WTC11 (cell line): ENCODE measurements at regions not wholly inside any gene's neighbourhood (a gene's known extent, or its start where the extent isn't known, plus 50 kb on each side); places are given as distances from the start of the nearest gene placed in this dataset.

ENCODE experiments used
- ATAC-seq: fragments of 200-7000 bp; cut with Tn5 transposase; 2 replicates; pipeline ENCODE4 v1.10.0; 2021; ENCODE audit warnings: mild to moderate bottlenecking, moderate library complexity
- CTCF ChIA-PET: fragments of 300-600 bp; sonication (Branson Sonifier 250); formaldehyde crosslinking; loops from one replicate; lab custom pipeline; 2021; ENCODE audit warnings: antibody characterized with exemption; lab: Charles Lee
- POLR2A ChIA-PET: fragments of 350-600 bp; sonication (Branson Sonifier 250); formaldehyde crosslinking; loops from one replicate; lab custom pipeline; 2021; ENCODE audit warnings: antibody characterized with exemption; lab: Charles Lee
- DNase-seq: peaks from one replicate; pipeline ENCODE4 v3.0.0; 2021; ENCODE audit warnings: low spot score
- H3K27ac Mint-ChIP-seq: 2 replicates; pipeline ENCODE4 v1.8.0; 2021; ENCODE audit warnings: mixed read lengths
- H3K27me3 Mint-ChIP-seq: 2 replicates; pipeline ENCODE4 v1.8.0; 2021; ENCODE audit warnings: low read depth, mild to moderate bottlenecking, moderate library complexity, mixed read lengths
- H3K36me3 Mint-ChIP-seq: 2 replicates; pipeline ENCODE4 v1.8.0; 2021; ENCODE audit warnings: mixed read lengths
- H3K4me1 Mint-ChIP-seq: 2 replicates; pipeline ENCODE4 v1.8.0; 2022; ENCODE audit warnings: mixed read lengths
- H3K4me3 Mint-ChIP-seq: 2 replicates; pipeline ENCODE4 v1.8.0; 2021; ENCODE audit warnings: mild to moderate bottlenecking, moderate library complexity, mixed read lengths
- H3K9me3 Mint-ChIP-seq: 2 replicates; pipeline ENCODE4 v1.8.0; 2021; ENCODE audit warnings: mixed read lengths
- CTCF ChIP-seq: fragments of 200-600 bp; IDR thresholded peaks from 2 replicates; pipeline ENCODE4 v1.8.0; 2022; ENCODE audit warnings: antibody characterized with exemption
- E2F1 ChIP-seq: sonication (generic); formaldehyde crosslinking; IDR thresholded peaks from 2 replicates; pipeline ENCODE4 v1.8.0; 2022; ENCODE audit warnings: mild to moderate bottlenecking, missing genetic modification reagents
- E2F4 ChIP-seq: sonication (generic); formaldehyde crosslinking; IDR thresholded peaks from 2 replicates; pipeline ENCODE4 v1.8.1; 2022; ENCODE audit warnings: low read depth, mild to moderate bottlenecking, moderate library complexity, missing genetic modification reagents, borderline replicate concordance
- GRHL2 ChIP-seq: fragments of 250-450 bp; sonication (Bioruptor Pico); IDR thresholded peaks from 2 replicates; pipeline ENCODE4 v1.8.0; 2022; ENCODE audit warnings: mild to moderate bottlenecking, moderate library complexity; ENCODE audit not compliant: insufficient replicate concordance, severe bottlenecking
- HMGA2 ChIP-seq: fragments of 250-450 bp; sonication (Bioruptor Pico); IDR thresholded peaks from 2 replicates; pipeline ENCODE4 v1.4.0; 2021; ENCODE audit warnings: mild to moderate bottlenecking, moderate library complexity
- IRF1 ChIP-seq: sonication (generic); formaldehyde crosslinking; IDR thresholded peaks from 2 replicates; pipeline ENCODE4 v1.8.0; 2023; ENCODE audit warnings: missing genetic modification reagents
- MAX ChIP-seq: sonication (generic); formaldehyde crosslinking; IDR thresholded peaks from 2 replicates; pipeline ENCODE4 v1.8.0; 2022; ENCODE audit warnings: mild to moderate bottlenecking, missing genetic modification reagents
- NFYB ChIP-seq: sonication (generic); formaldehyde crosslinking; conservative IDR thresholded peaks from 2 replicates; pipeline ENCODE4 v1.8.0; 2022; ENCODE audit warnings: low read depth, missing genetic modification reagents
- NR1H2 ChIP-seq: sonication (generic); formaldehyde crosslinking; IDR thresholded peaks from 2 replicates; pipeline ENCODE4 v1.9.0; 2021; ENCODE audit warnings: mild to moderate bottlenecking, moderate library complexity, missing genetic modification reagents
- PRRX2 ChIP-seq: fragments of 250-450 bp; sonication (Bioruptor Pico); IDR thresholded peaks from 2 replicates; pipeline ENCODE4 v1.8.0; 2021; ENCODE audit warnings: mild to moderate bottlenecking
- SMAD4 ChIP-seq: sonication (generic); formaldehyde crosslinking; IDR thresholded peaks from 2 replicates; pipeline ENCODE4 v1.8.0; 2022; ENCODE audit warnings: mild to moderate bottlenecking, missing genetic modification reagents
- SOX15 ChIP-seq: fragments of 250-450 bp; sonication (Bioruptor Pico); IDR thresholded peaks from 2 replicates; pipeline ENCODE4 v1.9.0; 2021; ENCODE audit warnings: mild to moderate bottlenecking
- STAT6 ChIP-seq: sonication (generic); formaldehyde crosslinking; conservative IDR thresholded peaks from 2 replicates; pipeline ENCODE4 v1.8.1; 2023; ENCODE audit warnings: mild to moderate bottlenecking, low read depth, missing genetic modification reagents, moderate library complexity
- TP53 ChIP-seq: sonication (generic); formaldehyde crosslinking; IDR thresholded peaks from 2 replicates; pipeline ENCODE4 v1.8.1; 2023; ENCODE audit warnings: mild to moderate bottlenecking, missing genetic modification reagents
- USF1 ChIP-seq: sonication (generic); formaldehyde crosslinking; IDR thresholded peaks from 2 replicates; pipeline ENCODE4 v1.8.0; 2022; ENCODE audit warnings: mild to moderate bottlenecking, missing genetic modification reagents
- ZNF281 ChIP-seq: sonication (generic); formaldehyde crosslinking; IDR thresholded peaks from 2 replicates; pipeline ENCODE4 v1.8.0; 2023; ENCODE audit warnings: mild to moderate bottlenecking, missing genetic modification reagents
- ZNF396 ChIP-seq: fragments of 250-450 bp; sonication (Bioruptor Pico); IDR thresholded peaks from 2 replicates; pipeline ENCODE4 v1.8.0; 2021; ENCODE audit warnings: mild to moderate bottlenecking, moderate library complexity, borderline replicate concordance

- Mint-ChIP-seq H3K4me3 (peak overlapping the region; percentile 68), H3K27ac (no peak overlapping the region; the same call in 1 of the 2 replicates), H3K36me3 (no peaks in the 10 kb centered on the region), H3K9me3 (peaks cover 3% of the 10 kb centered on the region; the same call in 1 of the 2 replicates), H3K27me3 (no peaks in the 10 kb centered on the region; the same call in 1 of the 2 replicates), H3K4me1 (peaks cover 4% of the 10 kb centered on the region; the same call in 1 of the 2 replicates)
- ATAC-seq (peak; percentile 85), DNase-seq (peak; percentile 66)
- ChIA-PET CTCF (interaction anchor here (0.5 to 2.0 kb wide), 18 partner anchors 9 to 294 kb away, joined by 3 to 12 read pairs (median 4); partner anchors contain the start of genes CCNB1, CDK7 and SLC30A5), POLR2A (no interaction called here)
- no peak for TF ChIP-seq STAT6 (CRISPR knock-in tag)
- TF ChIP-seq CTCF, result peak; percentile 90
- TF ChIP-seq E2F4 (CRISPR knock-in tag), result no peak
These were observed 50.7 kb upstream of the SLC30A5 start for GRCh38 chr5:69042915-69043654.

GRCh38 chr5:69043655-69043996 lies 50.2 kb upstream of the SLC30A5 start:
- Mint-ChIP-seq H3K36me3 (no peaks in the 10 kb centered on the region), H3K4me3 (peak overlapping the region; percentile 32; the same call in 1 of the 2 replicates), H3K9me3 (peaks cover 3% of the 10 kb centered on the region; the same call in 1 of the 2 replicates), H3K27ac (no peak overlapping the region; the same call in 1 of the 2 replicates), H3K4me1 (peaks cover 4% of the 10 kb centered on the region; the same call in 1 of the 2 replicates), H3K27me3 (no peaks in the 10 kb centered on the region; the same call in 1 of the 2 replicates)
- CTCF ChIA-PET, result interaction anchor here (0.7 to 2.0 kb wide), 5 partner anchors 12 to 293 kb away, joined by 3 to 12 read pairs (median 4); partner anchors contain the start of gene SLC30A5
- DNase-seq (no peak), ATAC-seq (no peak)
- no peak for TF ChIP-seq E2F4 (CRISPR knock-in tag)
- TF ChIP-seq NR1H2 (CRISPR knock-in tag), result no peak
- no peak for TF ChIP-seq MAX (CRISPR knock-in tag)
- no peak for TF ChIP-seq ZNF396 (CRISPR knock-in tag)
- no peak for TF ChIP-seq SMAD4 (CRISPR knock-in tag)
- no peak for TF ChIP-seq HMGA2 (CRISPR knock-in tag)
- TF ChIP-seq SOX15 (CRISPR knock-in tag), result no peak
- TF ChIP-seq ZNF281 (CRISPR knock-in tag), result no peak
- TF ChIP-seq E2F1 (CRISPR knock-in tag), result no peak
- no peak for TF ChIP-seq NFYB
- TF ChIP-seq IRF1 (CRISPR knock-in tag), result no peak
- no peak for TF ChIP-seq GRHL2 (CRISPR knock-in tag)
- no peak for TF ChIP-seq USF1 (CRISPR knock-in tag)
- no peak for TF ChIP-seq TP53 (CRISPR knock-in tag)
- TF ChIP-seq PRRX2 (CRISPR knock-in tag), result no peak
- POLR2A ChIA-PET, result no interaction called here
